Pancreas (tissue), 10 donors: ENCODE measurements at regions not wholly inside any gene's neighbourhood (a gene's known extent, or its start where the extent isn't known, plus 50 kb on each side); places are given as distances from the start of the nearest gene placed in this dataset.

Experiments
- ATAC-seq, 4 donors: fragments of 200-7000 bp; cut with Tn5 transposase; one replicate each; pipeline versions ENCODE4 v1.8.0 to v1.9.1; 2020; ENCODE audit warnings: mild to moderate bottlenecking in 4 of 4, moderate library complexity in 4 of 4
- DNase-seq, 6 donors: peaks; one replicate each; pipeline ENCODE4 v3.0.0-alpha.2; 2020
- FAIRE-seq: peaks from 2 replicates; lab custom pipeline; 2012; peaks lifted over from hg19 to GRCh38; lab: Jason Lieb, UNC
- H3K27ac ChIP-seq, 4 donors: fragments of 200-600 bp; sonication (generic); 1 replicate in 3 of 4; 2 replicates in 1 of 4; pipeline versions ENCODE4 v1.5.0 to v1.8.0; 2020
- H3K27me3 ChIP-seq, 4 donors: fragments of 200-600 bp; one replicate each; pipeline ENCODE4 v1.8.0; 2021
- H3K36me3 ChIP-seq, 3 donors: fragments of 200-600 bp; sonication (generic) in 1 of 3; one replicate each; pipeline versions ENCODE4 v1.5.0 to v1.8.0; 2020 to 2021
- H3K4me1 ChIP-seq, 3 donors: fragments of 200-600 bp; one replicate each; pipeline ENCODE4 v1.8.0; 2021
- H3K4me3 ChIP-seq, 4 donors: fragments of 200-600 bp; sonication (generic) in 2 of 4; one replicate each; pipeline versions ENCODE4 v1.5.0 to v1.8.0; 2020 to 2021
- H3K9me3 ChIP-seq, 4 donors: fragments of 200-600 bp; one replicate each; pipeline ENCODE4 v1.8.0; 2021
- WGBS, 2 donors: extraction: QIAGEN DNeasy Blood & Tissue Kit; methylation state at CpG; one replicate each; pipeline ENCODE4 v1.1.7; 2013; 5-methylcytosine and 5-hydroxymethylcytosine counted together
- intact Hi-C, 3 donors: fragments of 100-400 bp; cut with DNase I; formaldehyde crosslinking; loops; one replicate each; pipeline versions ENCODE4 v1.11.1 to v1.14.2; 2022
- TF ChIP-seq, protein P1 (sequence below), 4 donors: fragments of 200-600 bp; sonication (generic) in 3 of 4; IDR thresholded peaks; one replicate each; pipeline versions ENCODE4 v1.5.0 to v1.8.0; 2021; ENCODE audit warnings: antibody characterized with exemption in 4 of 4
- donor health status: healthy with polysubstance abuse.
- donor health status: DM: no; HTN: no; CAD: no; lungs with moderate emphysema.
- donor health status: DM: no; HTN: no; CAD: no.
- donor health status: control.
- donor health status: control.
- donor health status: Bipolar disorder and iron deficiency.
- donor health status: DM: yes; HTN: yes; CAD: no.
- donor health status: DM: no; HTN: no; CAD: no.
- donor health status: DM: no; HTN: no; CAD: no.
- donor health status: DM: yes; HTN: yes; CAD: no.

GRCh38 chrX:6372981-6373380 is 144.3 kb upstream of the NLGN4X start:
- intact Hi-C loops = no loop called here
- DNase-seq (no peak), FAIRE-seq (no peak), ATAC-seq (no peak)
- Histone ChIP-seq H3K27ac (no peak overlapping the region), H3K27me3 (no peaks in the 10 kb centered on the region), H3K36me3 (no peaks in the 10 kb centered on the region), H3K4me1 (no peaks in the 10 kb centered on the region), H3K4me3 (no peak overlapping the region), H3K9me3 (no peaks in the 10 kb centered on the region)
- WGBS, 2 donors = 50 to 62% methylated on average over 1 of the region's 1 CpG
- TF ChIP-seq, protein P1, sequence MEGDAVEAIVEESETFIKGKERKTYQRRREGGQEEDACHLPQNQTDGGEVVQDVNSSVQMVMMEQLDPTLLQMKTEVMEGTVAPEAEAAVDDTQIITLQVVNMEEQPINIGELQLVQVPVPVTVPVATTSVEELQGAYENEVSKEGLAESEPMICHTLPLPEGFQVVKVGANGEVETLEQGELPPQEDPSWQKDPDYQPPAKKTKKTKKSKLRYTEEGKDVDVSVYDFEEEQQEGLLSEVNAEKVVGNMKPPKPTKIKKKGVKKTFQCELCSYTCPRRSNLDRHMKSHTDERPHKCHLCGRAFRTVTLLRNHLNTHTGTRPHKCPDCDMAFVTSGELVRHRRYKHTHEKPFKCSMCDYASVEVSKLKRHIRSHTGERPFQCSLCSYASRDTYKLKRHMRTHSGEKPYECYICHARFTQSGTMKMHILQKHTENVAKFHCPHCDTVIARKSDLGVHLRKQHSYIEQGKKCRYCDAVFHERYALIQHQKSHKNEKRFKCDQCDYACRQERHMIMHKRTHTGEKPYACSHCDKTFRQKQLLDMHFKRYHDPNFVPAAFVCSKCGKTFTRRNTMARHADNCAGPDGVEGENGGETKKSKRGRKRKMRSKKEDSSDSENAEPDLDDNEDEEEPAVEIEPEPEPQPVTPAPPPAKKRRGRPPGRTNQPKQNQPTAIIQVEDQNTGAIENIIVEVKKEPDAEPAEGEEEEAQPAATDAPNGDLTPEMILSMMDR (IDR thresholded peaks at IDR 0.05) = no peak

DNA sequence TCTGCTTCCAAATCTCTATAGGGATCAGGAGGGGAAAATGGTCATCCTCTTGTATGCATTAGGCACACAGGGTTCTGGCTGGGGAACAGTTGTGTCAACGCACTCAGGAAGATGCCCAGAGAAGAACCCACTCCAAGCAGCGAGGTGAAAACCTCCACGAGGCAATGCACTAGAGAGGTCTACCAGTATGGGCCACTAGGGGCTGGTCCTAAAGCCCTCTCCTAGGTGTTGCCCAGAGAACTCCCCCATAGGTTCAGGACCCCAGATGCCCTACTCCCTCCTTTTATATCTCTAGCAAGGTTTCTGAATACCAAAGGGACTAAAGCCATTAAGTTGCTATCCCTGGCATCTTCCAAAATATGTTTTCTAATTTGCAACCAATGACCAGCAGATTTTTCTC is 142.7 kb upstream of the NLGN4X start:
- H3K4me3 ChIP-seq = no peak overlapping the region
- H3K9me3 ChIP-seq = no peaks in the 10 kb centered on the region
- no peak for FAIRE-seq
- no peak overlapping the region for H3K27ac ChIP-seq
- intact Hi-C loops = no loop called here
- no peak for DNase-seq
- no peaks in the 10 kb centered on the region for H3K36me3 ChIP-seq
- 73 to 78% methylated on average over 3 of the region's 3 CpGs for WGBS, 2 donors
- TF ChIP-seq, protein P1 (IDR thresholded peaks at IDR 0.05) = no peak
- no peak for ATAC-seq
- no peaks in the 10 kb centered on the region for H3K27me3 ChIP-seq
- H3K4me1 ChIP-seq = no peaks in the 10 kb centered on the region

GRCh38 chrX:6363188-6363587 is 134.5 kb upstream of the NLGN4X start:
- TF ChIP-seq, protein P1 (IDR thresholded peaks at IDR 0.05) = no peak
- H3K9me3 ChIP-seq = no peaks in the 10 kb centered on the region
- no peaks in the 10 kb centered on the region for H3K4me1 ChIP-seq
- H3K36me3 ChIP-seq = no peaks in the 10 kb centered on the region
- ATAC-seq = no peak
- no peak for DNase-seq
- H3K27me3 ChIP-seq = no peaks in the 10 kb centered on the region
- 32 to 42% methylated on average over 4 of the region's 4 CpGs for WGBS, 2 donors
- H3K4me3 ChIP-seq = no peak overlapping the region
- intact Hi-C loops = no loop called here
- FAIRE-seq = no peak
- H3K27ac ChIP-seq = no peak overlapping the region

- TF ChIP-seq, protein P1 (IDR thresholded peaks at IDR 0.05) = no peak
- no peaks in the 10 kb centered on the region for H3K9me3 ChIP-seq
- WGBS, 2 donors = 47 to 55% methylated on average over 4 of the region's 4 CpGs
- no peaks in the 10 kb centered on the region for H3K36me3 ChIP-seq
- intact Hi-C loops = no loop called here
- no peaks in the 10 kb centered on the region for H3K27me3 ChIP-seq
- H3K27ac ChIP-seq = no peak overlapping the region
- FAIRE-seq = no peak
- H3K4me1 ChIP-seq = no peaks in the 10 kb centered on the region
- H3K4me3 ChIP-seq = no peak overlapping the region
- ATAC-seq = no peak
- no peak for DNase-seq
Measured at GRCh38 chrX:6325437-6325836, 96.8 kb upstream of the NLGN4X start.

GRCh38 chrX:6313356-6313755 is 84.7 kb upstream of the NLGN4X start:
- no peak overlapping the region for H3K27ac ChIP-seq
- H3K4me1 ChIP-seq = no peaks in the 10 kb centered on the region
- TF ChIP-seq, protein P1 (IDR thresholded peaks at IDR 0.05) = no peak
- no peak for FAIRE-seq
- intact Hi-C loops = no loop called here
- DNase-seq = no peak
- 33 to 39% methylated on average over 4 of the region's 4 CpGs for WGBS, 2 donors
- H3K9me3 ChIP-seq = no peaks in the 10 kb centered on the region
- H3K4me3 ChIP-seq = no peak overlapping the region
- H3K36me3 ChIP-seq = no peaks in the 10 kb centered on the region
- no peak for ATAC-seq
- peaks cover 0 to 5% (median 0%) of the 10 kb centered on the region in 4 donors for H3K27me3 ChIP-seq
